A673 (cell line): ENCODE measurements at regions not wholly inside any gene's neighbourhood (a gene's known extent, or its start where the extent isn't known, plus 50 kb on each side); places are given as distances from the start of the nearest gene placed in this dataset.

Experiments
- CTCF ChIP-seq: fragments of 300-800, 200-600 bp; sonication (generic); conservative IDR thresholded peaks from 2 replicates; pipeline ENCODE4 v1.5.1; 2017; ENCODE audit warnings: low read depth, mild to moderate bottlenecking, antibody characterized with exemption, low read length, moderate library complexity, mixed read lengths
- EZH2 ChIP-seq: fragments of 200-600 bp; sonication (generic); IDR thresholded peaks from 2 replicates; pipeline ENCODE4 v1.6.1; 2017; ENCODE audit warnings: borderline replicate concordance, low read depth, mild to moderate bottlenecking, mixed read lengths, antibody characterized with exemption, low read length; ENCODE audit not compliant: poor library complexity, severe bottlenecking

GRCh38 chr12:77625441-77625840 is 205.3 kb upstream of the NAV3 start:
- no peak for TF ChIP-seq CTCF
- no peak for TF ChIP-seq EZH2
